ENCODE measurements at regions not wholly inside any gene's neighbourhood (a gene's known extent, or its start where the extent isn't known, plus 50 kb on each side); places are given as distances from the start of the nearest gene placed in this dataset.

GRCh38 chr10:106338486-106338885 lies 826.0 kb downstream of the SORCS1 start:
- TF ChIP-seq CTCF (IDR thresholded peaks at IDR 0.05): no peak
- no peak for TF ChIP-seq POLR2A (IDR thresholded peaks at IDR 0.05)
- no peak for TF ChIP-seq POLR2AphosphoS5 (IDR thresholded peaks at IDR 0.05)
